GM18861 (cell line): ENCODE measurements at regions not wholly inside any gene's neighbourhood (a gene's known extent, or its start where the extent isn't known, plus 50 kb on each side); places are given as distances from the start of the nearest gene placed in this dataset.

Experiments used
- ATAC-seq: cut with Tn5 transposase; IDR thresholded peaks from one replicate; pipeline ENCODE4 v1.9.1; 2021; ENCODE audit not compliant: unreplicated experiment

DNA sequence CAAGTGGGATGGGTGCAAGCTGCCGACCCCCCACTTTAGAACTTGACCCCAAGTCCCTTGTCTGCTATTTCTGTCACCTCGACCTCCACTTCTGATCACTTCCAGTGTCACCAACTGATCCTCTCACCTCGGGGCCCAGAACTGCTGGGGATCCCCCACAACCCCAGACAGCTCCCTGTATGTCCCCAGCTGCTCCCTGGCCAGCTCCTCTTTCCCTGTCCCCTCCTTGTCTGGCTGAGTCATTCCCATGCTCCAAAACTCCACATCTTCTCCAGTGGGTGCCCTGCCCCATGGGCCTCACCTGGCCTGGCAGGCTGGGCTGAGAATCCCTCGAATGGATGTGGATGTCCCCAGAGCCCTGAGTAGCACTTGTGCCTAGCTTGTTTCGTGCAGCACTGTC is 154.3 kb upstream of the PCBD1 start:
- no peak for ATAC-seq

DNA sequence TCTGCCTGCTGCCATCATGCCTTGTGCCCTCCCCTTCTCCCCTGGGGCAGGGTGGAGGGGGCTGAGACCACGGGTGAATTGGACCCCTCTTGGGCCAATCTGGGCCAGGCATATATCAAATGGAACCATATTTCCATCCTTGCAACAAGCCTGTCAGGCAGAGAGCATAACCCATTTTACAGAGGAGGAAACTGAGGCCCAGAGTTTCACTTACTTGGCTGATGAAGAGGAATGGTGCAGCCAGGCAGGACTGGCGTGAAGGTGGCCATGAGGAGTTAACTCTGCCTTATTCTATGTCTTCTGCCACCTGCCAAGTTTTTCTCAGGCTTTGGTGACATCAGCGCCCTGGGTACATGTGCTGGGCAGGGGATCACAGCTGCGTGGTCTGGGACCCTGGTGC is 155.5 kb upstream of the PCBD1 start:
- ATAC-seq: no peak

DNA sequence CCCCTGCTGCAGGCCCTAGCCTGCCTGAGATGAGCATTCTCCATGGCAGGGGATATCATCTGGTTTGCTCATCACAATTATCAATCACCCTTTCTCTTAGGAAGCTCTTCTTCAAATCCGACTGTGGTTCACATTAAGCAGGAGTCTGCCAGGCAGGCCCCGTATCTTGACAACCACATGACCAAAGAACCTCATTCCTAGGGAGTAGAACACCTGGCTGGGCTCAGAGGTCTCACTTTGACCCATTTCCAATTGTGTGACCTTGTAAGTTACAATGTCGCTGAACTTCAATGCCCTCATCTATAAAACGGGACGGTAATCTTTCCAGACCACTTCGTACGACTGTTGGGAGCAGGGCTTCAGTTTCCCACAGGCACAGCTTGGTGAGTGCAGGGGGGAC is 156.4 kb upstream of the PCBD1 start:
- ATAC-seq: no peak

DNA sequence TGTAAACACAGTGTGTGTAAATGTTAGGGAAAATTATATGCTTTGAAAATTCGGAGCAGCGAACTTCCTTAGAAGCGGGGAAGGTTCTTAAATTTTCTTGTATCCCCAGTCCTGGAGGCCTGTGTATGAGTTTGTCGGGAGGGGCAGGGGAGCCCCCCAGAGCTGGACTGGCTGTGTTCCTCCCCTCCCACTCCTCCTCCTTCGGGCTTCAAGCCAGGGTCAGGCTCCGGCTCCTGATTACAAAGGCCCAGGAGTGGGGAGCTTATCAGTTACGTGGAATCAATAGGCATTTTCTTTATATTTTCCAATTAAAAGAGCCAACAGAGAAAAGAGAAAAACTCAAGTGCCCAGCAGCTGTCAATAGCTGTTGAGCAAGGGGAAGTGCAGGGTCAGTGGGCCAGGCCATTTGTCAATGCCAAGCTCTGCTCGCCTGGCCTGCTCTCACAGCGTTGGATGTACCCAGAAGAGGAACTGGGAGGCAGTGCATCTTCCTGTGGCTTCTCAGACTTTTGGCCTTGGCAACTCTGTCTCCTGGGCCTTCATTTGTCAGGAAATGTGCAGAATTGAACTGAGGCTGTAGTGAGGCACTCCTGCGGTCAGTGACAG is 156.9 kb upstream of the PCBD1 start:
- no peak for ATAC-seq

DNA sequence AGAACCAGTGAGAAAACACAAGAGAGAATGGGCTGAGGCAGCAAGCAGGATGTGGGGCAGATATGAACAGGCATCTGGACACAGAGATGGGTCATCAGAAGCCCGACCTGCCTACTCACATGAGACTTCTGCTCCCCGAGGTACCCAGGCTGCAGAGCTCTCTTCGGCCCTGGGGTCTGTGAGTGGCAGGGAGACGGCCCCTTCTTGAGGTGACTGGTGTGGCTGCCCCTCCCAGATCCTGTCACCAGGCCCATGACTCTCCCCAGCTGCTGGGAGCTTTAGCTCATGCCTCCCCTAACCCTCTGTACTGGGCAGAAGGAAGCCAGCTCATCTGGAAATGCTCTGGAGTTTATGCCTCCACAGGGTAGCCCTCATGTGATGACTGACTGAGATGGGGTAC is 157.6 kb upstream of the PCBD1 start:
- no peak for ATAC-seq

DNA sequence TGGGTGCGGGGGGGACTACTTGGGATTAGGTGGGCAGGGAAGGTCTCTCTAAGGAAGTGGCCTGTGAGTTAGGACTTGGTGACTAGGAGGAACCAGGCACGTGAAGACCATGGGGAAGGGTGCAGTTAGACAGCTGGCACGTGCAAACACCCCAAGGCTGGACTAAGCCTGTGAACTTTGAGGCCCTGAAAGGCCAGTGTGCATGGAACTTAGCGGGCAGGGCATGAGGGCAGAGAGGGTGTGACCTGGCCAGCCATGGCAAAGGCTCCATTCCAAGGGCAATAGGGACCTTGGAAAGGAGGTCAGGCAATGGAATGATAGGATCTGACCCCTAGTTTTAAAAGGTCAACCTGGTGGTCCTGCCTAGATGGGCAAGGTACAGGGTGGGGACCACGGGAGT is 158.4 kb upstream of the PCBD1 start:
- ATAC-seq: no peak

DNA sequence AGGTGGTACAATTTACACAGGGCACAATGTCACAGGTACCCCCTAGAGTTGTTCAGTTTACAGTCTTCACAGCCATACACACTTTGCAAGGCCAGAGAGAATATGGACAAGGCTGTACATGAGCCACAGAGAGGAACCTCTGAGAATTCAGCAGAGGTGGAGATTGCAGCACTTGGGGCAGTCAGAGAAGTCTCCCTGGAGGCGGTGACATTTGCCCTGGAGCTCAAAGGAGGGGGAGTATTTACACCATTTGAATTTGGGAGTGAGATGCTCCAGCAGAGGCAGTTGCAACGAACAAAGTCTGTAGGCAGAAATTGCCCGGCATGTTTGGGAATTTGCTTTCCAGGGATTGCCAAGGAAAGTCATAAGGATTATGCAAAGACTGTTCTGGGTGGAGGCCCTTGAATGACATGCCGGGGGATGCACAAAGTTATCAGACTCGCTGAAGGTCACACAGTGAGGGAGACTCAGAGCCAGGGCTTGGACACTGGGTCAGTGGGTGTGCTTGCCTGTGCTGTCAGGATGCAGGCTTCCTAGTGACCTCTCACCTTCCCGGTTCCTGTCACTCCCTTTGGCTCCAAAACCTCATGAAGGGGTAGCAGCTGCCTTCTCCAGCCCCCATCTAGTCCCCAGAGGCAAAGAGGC is 160.7 kb upstream of the PCBD1 start:
- no peak for ATAC-seq

DNA sequence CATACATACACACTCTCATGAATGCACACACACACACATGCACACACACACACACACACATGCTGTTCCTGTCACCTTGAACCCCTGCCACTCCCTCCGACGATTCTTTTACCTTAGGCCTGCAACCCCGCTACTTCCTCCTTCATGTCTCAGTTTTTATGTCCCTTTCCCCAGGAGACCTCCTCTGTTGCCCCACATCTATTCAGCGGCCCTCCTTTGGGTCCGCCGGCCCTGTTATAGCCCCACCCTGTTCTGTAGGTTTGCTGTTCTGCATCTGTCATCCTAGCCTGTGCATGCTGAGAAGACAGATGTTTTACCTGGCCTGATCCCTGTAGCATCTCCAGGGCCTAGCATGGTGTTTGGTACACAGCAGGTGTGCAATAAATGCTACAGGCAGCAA is 161.6 kb upstream of the PCBD1 start:
- ATAC-seq: no peak

DNA sequence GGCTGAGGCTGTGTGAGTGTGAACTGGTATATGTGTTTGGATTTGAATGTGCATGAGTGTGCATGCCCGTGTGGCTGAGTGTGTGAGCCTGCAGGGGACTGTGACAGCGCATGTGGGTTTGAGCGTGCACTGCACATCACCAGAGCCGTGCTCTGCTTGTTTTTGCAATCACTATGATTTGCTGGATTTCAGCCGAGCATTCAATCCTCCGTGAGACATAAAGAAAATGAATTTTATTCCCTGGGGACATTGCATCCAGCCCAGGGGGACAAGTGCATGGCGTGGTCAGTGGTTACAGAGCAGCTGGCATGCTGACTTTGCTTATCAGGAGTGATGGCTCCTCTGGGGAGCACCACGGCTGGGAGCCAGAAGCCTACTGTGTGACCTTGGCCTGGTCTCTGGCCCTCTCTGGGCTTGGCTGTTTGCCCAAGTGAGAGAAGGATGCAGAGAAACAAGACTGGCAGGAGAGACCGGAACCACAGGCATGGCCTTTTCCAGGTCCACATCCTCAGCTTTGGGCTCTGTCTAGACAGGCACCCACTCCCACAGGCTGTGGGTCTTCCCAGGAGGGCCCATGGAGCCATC is 160.2 kb upstream of the UNC5B start:
- no peak for ATAC-seq

DNA sequence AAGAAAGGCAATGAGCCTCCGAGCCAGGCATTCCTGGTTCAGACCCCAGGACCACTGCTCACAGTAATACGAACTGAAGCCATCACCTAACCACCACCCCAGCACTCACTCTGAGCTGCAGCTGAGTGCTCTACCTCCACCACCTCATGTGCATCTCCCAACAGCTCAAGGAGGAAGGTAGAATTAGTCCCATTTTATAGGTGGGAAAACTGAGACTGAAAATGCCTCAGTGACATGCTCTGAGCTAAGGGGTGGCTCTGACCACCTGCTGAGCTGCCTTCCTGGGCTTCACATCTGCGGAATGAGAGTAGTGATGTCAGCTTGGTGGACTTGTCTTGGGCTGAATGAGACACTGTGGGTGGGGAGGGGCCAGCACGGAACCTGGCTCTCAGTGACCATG is 159.7 kb upstream of the UNC5B start:
- ATAC-seq: no peak

DNA sequence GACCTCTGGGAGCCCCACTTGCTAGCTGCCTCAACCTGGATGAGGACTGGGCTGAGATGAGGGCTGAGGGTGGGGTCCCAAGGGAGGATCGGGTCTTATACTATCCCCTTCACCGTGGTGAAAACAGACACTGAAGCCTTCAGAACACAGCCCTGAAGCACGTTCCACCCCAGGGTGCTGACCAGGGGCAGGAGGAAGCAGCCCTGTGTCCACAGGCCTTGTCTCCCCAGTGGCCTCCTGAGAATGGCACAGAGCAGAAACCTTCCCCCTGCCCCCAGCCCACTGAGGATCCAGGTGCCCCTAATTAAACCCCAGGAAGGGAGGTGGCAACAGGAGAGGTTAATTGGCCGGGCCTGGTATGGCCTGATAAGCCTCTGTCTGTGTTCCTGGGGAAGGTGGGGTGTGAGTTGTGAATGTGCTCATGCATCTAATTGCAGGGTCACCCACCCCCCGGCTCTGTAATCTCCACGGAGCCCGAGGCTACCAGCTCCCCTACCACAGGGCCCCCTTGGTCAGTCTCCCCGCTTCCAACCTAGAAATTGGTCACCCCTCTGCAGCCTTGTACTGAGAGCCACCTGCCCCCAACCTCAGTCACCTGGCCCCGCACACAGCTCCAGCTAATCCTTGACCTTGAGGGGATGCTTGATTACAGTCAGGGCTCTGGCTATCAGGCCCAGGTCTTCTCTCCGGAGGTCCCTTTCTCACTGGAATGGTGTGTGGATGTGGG is 159.0 kb upstream of the UNC5B start:
- ATAC-seq: no peak

DNA sequence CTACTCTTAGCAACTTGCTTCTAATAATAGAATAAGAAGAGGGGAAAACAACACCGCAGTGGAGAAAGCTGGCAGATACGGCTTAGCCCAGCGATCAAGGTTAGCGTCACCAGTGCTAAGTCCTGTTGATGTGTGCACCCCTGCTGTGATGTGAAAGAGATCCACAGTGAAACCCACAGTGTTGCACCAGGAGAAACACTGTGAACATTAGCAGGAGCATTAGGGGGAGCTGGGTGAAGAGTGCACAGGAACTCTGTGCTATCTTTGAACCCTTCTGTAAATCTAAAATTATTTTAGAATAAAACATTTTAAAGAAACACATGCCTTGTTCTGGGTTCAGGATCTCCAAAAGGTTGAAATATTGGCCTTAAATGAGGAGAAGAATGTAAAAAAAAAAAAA is 154.1 kb upstream of the UNC5B start:
- ATAC-seq: no peak

DNA sequence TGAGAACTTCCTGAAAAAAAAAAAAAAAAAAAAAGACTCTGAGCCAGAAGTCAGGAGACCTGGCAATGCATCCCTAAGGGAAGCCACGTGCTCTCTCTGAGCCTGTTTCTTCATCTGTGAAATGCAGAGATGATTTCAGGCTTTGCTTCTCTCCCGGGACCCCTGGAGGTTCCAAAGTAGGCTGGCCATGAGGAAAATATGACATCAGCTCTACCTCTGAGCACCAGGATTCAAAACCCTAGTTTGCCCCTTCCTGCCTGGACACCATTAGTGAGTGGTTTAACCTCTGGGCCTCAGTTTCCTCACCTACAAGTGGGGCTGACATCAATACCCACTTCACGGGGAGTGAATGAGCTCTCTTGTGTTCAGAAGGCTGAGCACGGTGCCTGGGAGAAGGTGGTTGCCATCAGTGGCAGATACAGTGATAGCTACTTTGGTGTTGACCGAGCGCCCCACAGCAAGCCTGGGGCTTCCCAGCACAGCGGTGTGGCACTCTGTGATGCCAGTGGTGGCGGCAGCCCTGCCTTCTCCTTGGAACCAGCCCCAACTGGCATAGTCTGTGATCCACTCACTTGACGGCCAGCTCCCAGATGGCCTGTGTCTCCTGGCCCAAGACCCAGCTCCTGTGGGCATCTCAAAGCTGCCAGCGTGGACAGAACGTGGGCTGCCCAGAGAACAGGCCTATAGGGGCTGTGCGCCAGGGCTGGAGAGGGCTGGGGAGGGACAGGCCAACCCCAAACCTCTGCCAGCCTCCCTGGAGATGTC is 153.1 kb upstream of the UNC5B start:
- no peak for ATAC-seq

DNA sequence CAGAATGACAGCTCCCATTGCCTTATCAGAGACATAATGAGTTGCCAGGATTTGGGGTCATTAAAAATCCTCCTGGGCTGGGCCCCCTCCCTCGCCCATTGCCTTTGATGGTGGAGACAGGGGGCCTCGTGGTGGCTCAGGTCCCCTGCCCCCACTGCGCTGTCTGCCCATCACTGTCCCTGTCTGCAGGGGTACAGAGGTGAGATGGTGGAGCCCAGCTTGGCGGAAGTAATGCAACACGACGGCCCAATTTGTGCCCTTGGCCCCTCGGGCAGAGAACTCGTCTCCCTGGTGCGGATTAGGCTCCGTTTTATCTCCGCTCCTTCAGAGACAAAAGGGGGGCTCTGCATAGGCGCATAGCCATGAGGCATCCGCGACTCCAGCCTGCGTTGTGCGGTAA is 152.4 kb upstream of the UNC5B start:
- ATAC-seq: no peak

DNA sequence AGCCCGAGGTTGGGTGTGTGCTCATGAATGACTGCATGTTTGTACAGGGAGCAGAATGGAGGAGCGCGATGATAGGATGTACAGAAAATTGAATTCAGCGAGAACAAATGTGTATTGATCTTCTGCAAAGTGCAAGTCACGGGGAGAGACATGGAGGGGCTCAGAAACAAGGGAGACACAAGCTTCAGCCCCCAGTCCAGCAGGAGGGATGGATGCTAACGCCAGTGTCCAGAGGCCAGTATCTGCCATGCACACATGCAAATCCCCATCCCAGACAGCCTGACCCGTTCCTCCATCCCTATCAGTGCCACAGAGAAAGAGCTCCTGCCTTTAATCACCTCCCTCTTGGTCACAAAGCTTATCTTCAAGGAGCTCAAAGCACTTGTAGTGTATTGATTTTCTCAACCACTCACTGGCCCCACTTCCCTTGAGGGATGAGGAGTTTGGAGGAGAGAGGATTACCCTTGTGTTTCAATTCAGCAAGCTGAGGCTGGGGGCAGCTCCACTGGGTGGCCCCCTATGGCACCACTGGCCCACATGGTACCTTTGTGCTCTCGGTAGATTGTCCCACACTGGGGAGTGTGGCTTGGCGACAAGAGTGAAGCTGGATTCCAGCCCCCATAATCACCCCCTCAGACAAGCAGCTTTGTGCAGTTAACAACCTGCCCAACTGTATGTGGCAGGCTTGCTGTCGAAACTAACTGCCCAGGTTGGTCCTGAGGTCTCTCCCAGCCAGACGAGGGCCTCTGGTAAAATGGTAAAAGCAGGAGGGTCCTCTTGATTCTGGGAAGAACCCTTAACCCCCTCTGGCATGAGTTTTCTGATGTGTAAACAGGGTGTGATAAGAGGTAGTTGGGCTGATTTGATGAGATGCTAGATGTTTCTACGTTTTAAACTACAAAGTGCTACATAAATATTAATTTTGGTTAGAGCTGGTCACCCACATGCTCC is 151.6 kb upstream of the UNC5B start:
- ATAC-seq: no peak

DNA sequence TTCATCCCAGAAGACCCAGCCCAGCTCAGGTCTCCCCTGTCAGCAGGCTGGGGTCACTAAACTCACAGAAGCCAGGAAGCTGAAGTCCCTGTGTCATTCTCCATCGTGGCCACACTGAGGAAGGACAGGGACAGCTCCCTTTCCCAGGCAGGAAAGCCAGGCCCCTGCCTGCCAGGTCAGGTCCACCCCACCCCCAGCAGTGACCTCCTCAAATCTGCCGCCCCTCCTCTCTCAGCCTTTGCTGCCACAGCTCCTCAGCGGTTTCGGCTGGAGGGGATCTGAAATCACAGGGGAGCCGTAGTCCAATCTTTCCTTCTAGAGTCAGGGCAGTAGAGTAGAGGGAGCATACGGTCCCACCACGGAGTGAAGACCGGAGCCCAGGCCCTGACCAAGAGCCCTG is 150.9 kb upstream of the UNC5B start:
- no peak for ATAC-seq

DNA sequence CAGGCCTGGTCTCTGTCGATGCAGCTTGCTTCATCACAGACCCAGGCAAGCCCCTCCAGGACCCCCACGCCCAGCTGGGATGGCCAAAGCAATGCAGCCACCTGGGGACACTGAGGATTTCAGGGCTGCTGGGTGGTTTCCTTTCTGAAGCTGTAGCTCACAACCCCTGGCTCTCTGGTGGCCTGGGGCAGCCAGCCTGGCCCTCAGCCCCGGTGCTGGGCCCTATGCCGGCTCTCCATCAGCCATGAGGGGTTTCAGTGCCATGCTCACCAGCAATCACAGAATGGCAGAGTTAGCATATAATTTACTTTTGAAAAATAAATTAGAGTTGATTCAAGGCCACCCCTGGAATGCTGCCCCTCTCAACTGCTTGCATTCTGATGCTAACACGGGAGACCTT is 150.2 kb upstream of the UNC5B start:
- ATAC-seq: no peak

DNA sequence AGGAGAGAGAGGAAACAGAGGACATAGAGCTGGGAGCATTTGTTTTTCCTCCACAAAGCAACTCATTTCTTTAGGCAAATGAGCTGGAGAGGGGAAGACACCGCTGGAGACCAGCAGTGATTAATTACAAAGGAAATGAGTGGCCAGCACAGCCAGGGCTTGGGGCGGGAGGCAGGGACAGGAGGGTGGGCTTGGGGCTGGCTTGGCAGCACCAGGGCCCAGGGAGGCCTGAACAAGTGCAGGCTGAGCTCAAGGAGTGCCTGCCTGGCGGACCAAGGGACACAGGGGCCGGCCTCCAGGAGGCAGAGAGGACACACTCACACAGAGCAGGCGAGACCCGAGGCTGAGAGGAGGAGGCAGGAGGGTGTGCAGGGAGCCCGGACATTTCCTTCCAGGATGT is 149.0 kb upstream of the UNC5B start:
- ATAC-seq: no peak

DNA sequence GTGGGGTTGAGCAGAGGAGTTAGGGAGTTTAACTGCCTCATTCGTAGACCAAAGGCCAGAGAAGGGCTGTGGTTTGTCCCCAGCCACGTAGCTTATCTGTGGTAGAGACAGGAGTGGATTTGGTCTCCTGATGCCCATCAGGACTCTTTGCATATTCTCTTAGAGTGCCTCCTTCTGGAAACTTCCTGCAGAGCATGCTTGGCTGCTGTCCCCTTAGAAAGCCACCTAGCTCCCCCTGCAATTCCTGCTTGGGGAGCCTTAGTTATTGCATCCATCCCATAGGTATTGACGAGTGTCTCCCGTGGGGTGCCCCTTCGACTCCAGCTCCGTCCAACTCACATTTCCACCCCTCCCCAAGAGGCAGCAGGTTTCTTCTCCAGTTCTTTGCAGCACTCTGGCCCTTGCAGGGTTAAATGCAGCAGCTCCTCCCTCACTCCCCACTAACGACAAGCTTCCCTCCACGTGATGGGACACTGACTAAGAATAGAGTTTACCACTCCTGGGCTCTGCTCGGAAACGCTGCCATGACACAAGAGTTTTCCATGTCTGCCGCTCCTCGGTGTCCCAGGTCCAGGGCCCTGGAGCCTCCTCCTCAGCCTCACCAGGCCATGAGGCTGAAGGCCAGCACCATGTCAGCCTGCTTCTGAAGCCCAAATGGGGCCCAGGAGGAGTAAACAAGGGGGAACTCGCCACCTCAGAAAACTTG is 147.8 kb upstream of the UNC5B start:
- ATAC-seq: no peak

DNA sequence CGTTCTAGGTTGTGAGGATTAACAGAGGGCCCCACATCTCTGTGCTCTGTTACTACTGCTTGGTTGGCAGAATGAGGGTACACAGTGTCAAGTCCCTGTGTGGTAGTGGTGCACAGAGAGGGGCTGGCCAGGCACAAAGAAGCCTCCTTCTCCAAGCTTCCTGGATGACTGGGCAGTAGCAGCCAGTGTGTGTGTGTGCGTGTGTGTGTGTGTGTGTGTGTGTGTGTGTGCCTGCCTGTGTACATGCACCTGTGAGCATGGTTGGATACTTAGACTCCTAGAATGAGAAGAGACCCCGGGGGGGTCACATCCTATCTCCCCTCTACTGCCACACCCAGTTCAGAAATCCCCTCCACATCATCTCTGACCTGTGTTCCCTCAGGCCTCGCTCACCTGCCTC is 146.7 kb upstream of the UNC5B start:
- ATAC-seq: no peak
